Upper lobe of left lung (tissue), 6 donors: ENCODE measurements at regions not wholly inside any gene's neighbourhood (a gene's known extent, or its start where the extent isn't known, plus 50 kb on each side); places are given as distances from the start of the nearest gene placed in this dataset.
"Not testable (repeated sequence)": the region's sequence is repeated elsewhere in the genome, so short reads cannot be mapped to it uniquely, and the experiment has no call there.

Source experiments
- ATAC-seq, 2 donors: fragments of 200-7000 bp; cut with Tn5 transposase; one replicate each; pipeline ENCODE4 v1.9.1; 2022; ENCODE audit warnings: mild to moderate bottlenecking in 2 of 2, moderate library complexity in 2 of 2; ENCODE audit not compliant: low FRiP score in 2 of 2
- DNase-seq, 2 donors: peaks; one replicate each; pipeline ENCODE4 v3.0.0-alpha.2; 2019 to 2020
- H3K27ac ChIP-seq, 4 donors: fragments of 200-600 bp; sonication (generic); one replicate each; pipeline ENCODE4 v1.5.1; 2016 to 2019
- H3K27me3 ChIP-seq, 4 donors: fragments of 200-600 bp; sonication (generic); one replicate each; pipeline ENCODE4 v1.5.1; 2017 to 2019
- H3K36me3 ChIP-seq, 4 donors: fragments of 200-600 bp; sonication (generic); one replicate each; pipeline ENCODE4 v1.5.1; 2016 to 2019
- H3K4me1 ChIP-seq, 4 donors: fragments of 200-600 bp; sonication (generic); one replicate each; pipeline ENCODE4 v1.5.1; 2018 to 2019
- H3K4me3 ChIP-seq, 4 donors: fragments of 200-600 bp; sonication (generic); one replicate each; pipeline ENCODE4 v1.5.1; 2017 to 2019; ENCODE audit warnings: mild to moderate bottlenecking in 2 of 4, moderate library complexity in 1 of 4
- H3K9me3 ChIP-seq, 4 donors: fragments of 200-600 bp; sonication (generic); one replicate each; pipeline ENCODE4 v1.5.1; 2018 to 2019
- CTCF ChIP-seq, 6 experiments: fragments of 450-650 bp in 4 of 6; fragments of 200-600 bp in 2 of 6; sonication (generic) in 2 of 6; IDR thresholded peaks; one replicate each; pipeline ENCODE4 v1.5.1; 2016 to 2019; ENCODE audit warnings: antibody characterized with exemption in 6 of 6
- EP300 ChIP-seq, 4 donors: sonication (generic); formaldehyde crosslinking; IDR thresholded peaks; one replicate each; pipeline ENCODE4 v1.5.1; 2017; ENCODE audit warnings: antibody characterized with exemption in 4 of 4, control low read depth in 2 of 4
- POLR2A ChIP-seq, 4 donors: fragments of 450-650 bp; IDR thresholded peaks; one replicate each; pipeline ENCODE4 v1.5.1; 2016 to 2017; ENCODE audit warnings: antibody characterized with exemption in 4 of 4, mild to moderate bottlenecking in 2 of 4
- POLR2AphosphoS5 ChIP-seq, 2 donors: sonication (generic); formaldehyde crosslinking; IDR thresholded peaks; one replicate each; pipeline ENCODE4 v1.5.1; 2017; ENCODE audit warnings: antibody characterized with exemption in 2 of 2
- WGBS, 2 donors: methylation state at CpG; one replicate each; pipeline ENCODE4 v1.1.5; 2017 to 2018; 5-methylcytosine and 5-hydroxymethylcytosine counted together
- donor health status: DM: no; HTN: no; CAD: no; lungs with moderate emphysema.
- donor health status: DM: no; HTN: yes; CAD: no; lungs with severe emphysema.

- Histone ChIP-seq H3K36me3 (no peaks in the 10 kb centered on the region), H3K27ac (no peak overlapping the region), H3K4me1 (no peaks in the 10 kb centered on the region), H3K4me3 (no peak overlapping the region), H3K27me3 (no peaks in the 10 kb centered on the region), H3K9me3 (no peaks in the 10 kb centered on the region)
- TF ChIP-seq EP300 (IDR thresholded peaks at IDR 0.05) (no peak), CTCF (IDR thresholded peaks at IDR 0.05) (no peak), POLR2AphosphoS5 (IDR thresholded peaks at IDR 0.05) (no peak), POLR2A (IDR thresholded peaks at IDR 0.05) (no peak)
- ATAC-seq = no peak
- no peak for DNase-seq
- 59 to 60% methylated on average over 2 of the region's 2 CpGs for WGBS, 2 donors
Measured at GRCh38 chr7:90061077-90061476, 93.2 kb upstream of the STEAP1 start.

- Histone ChIP-seq H3K9me3 (no peaks in the 10 kb centered on the region), H3K27me3 (no peaks in the 10 kb centered on the region), H3K36me3 (no peaks in the 10 kb centered on the region), H3K4me3 (no peak overlapping the region), H3K27ac (no peak overlapping the region), H3K4me1 (no peaks in the 10 kb centered on the region)
- WGBS, 2 donors = 86 to 87% methylated on average over 2 of the region's 2 CpGs
- no peak for TF ChIP-seq CTCF (IDR thresholded peaks at IDR 0.05)
- TF ChIP-seq EP300 (IDR thresholded peaks at IDR 0.05) = no peak
- no peak for TF ChIP-seq POLR2AphosphoS5 (IDR thresholded peaks at IDR 0.05)
- TF ChIP-seq POLR2A (IDR thresholded peaks at IDR 0.05) = no peak
- ATAC-seq (no peak), DNase-seq (no peak)
Measured at GRCh38 chr7:90064370-90064769, 89.9 kb upstream of the STEAP1 start.

DNA sequence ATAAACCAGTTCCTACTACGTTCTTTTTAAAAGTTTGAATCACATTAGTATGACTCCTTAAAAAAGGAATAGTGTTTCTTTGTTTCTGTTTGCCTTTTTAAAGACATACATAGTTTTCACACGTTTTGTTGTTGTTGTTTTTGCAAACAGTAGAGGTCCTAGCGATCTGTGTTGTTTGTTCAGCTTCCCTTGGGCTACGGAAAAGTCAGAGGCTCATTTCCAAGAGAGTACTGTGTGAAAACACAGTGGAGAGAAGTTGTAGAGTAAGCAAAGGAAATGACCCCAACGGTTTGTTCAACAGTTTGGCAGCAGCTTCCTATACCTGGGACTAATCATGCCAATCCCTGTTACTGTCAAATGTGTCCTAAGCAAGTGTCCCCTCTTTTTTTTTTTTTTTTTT lies 87.1 kb upstream of the STEAP1 start:
- H3K36me3 ChIP-seq = no peaks in the 10 kb centered on the region
- H3K27me3 ChIP-seq = no peaks in the 10 kb centered on the region
- no peak for TF ChIP-seq EP300 (IDR thresholded peaks at IDR 0.05)
- DNase-seq (no peak), ATAC-seq (no peak)
- H3K27ac ChIP-seq = no peak overlapping the region
- no peak overlapping the region for H3K4me3 ChIP-seq
- H3K9me3 ChIP-seq = no peaks in the 10 kb centered on the region
- 24 to 26% methylated on average over 5 of the region's 5 CpGs for WGBS, 2 donors
- no peaks in the 10 kb centered on the region for H3K4me1 ChIP-seq

DNA sequence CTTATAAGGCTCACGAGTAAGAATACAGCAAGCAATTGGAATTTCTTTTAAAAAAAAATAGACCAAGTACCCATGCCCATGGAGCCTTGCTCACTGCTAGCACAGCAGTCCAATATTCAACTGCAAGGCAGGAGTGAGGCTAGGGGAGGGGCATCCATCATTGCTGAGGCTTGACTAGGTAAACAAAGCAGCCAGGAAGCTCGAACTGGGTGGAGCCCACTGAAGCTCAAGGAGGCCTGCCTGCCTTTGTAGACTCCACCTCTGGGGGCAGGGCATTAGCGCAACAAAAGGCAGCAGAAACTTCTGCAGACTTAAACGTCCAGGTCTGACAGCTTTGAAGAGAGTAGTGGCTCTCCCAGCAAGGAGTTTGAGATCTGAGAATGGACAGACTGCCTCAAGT lies 84.0 kb upstream of the STEAP1 start:
- H3K27me3 ChIP-seq, H3K9me3 ChIP-seq, H3K27ac ChIP-seq, DNase-seq, ATAC-seq, H3K4me3 ChIP-seq, H3K4me1 ChIP-seq, H3K36me3 ChIP-seq: not testable (repeated sequence)
- WGBS, 2 donors = 52 to 55% methylated on average over 4 of the region's 4 CpGs

- DNase-seq (no peak), ATAC-seq (no peak)
- Histone ChIP-seq H3K4me1 (no peaks in the 10 kb centered on the region), H3K27me3 (no peaks in the 10 kb centered on the region), H3K9me3 (no peaks in the 10 kb centered on the region), H3K4me3 (no peak overlapping the region), H3K27ac (no peak overlapping the region), H3K36me3 (no peaks in the 10 kb centered on the region)
- WGBS, 2 donors = 67 to 79% methylated on average over 3 of the region's 3 CpGs
- TF ChIP-seq CTCF (IDR thresholded peaks at IDR 0.05) (no peak), POLR2AphosphoS5 (IDR thresholded peaks at IDR 0.05) (no peak), POLR2A (IDR thresholded peaks at IDR 0.05) (no peak), EP300 (IDR thresholded peaks at IDR 0.05) (no peak)
Measured at GRCh38 chr7:90078921-90079320, 75.3 kb upstream of the STEAP1 start.

DNA sequence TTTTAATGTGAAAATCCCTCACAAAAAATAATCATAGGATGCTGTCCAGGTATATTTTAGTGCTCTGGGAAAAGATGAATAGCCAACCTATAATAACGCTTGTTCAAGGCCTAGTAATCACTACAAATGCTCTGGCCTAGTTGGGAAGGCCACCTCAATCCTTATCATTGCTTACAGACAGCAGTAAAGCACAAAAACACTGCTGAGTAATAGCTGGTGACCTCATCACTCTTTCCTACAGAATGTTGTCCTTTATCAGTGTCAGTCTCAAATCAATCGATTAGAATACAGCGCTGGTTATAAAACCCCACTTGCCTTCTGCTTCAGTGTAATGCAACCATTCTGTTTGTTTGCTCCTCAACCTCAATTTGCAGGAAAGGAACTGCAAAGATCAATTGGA lies 72.6 kb upstream of the STEAP1 start:
- Histone ChIP-seq H3K36me3 (no peaks in the 10 kb centered on the region), H3K4me3 (no peak overlapping the region), H3K9me3 (no peaks in the 10 kb centered on the region), H3K4me1 (no peaks in the 10 kb centered on the region), H3K27ac (no peak overlapping the region), H3K27me3 (no peaks in the 10 kb centered on the region)
- TF ChIP-seq EP300 (IDR thresholded peaks at IDR 0.05) (no peak), POLR2A (IDR thresholded peaks at IDR 0.05) (no peak), POLR2AphosphoS5 (IDR thresholded peaks at IDR 0.05) (no peak), CTCF (IDR thresholded peaks at IDR 0.05) (no peak)
- ATAC-seq (no peak), DNase-seq (no peak)
- 89 to 91% methylated on average over 3 of the region's 3 CpGs for WGBS, 2 donors
